GM06990 (cell line): ENCODE measurements at regions not wholly inside any gene's neighbourhood (a gene's known extent, or its start where the extent isn't known, plus 50 kb on each side); places are given as distances from the start of the nearest gene placed in this dataset.
"Not testable (repeated sequence)": the region's sequence is repeated elsewhere in the genome, so short reads cannot be mapped to it uniquely, and the experiment has no call there.

Experiments
- DNase-seq: peaks from one replicate; pipeline ENCODE4 v3.0.0-alpha.2; 2011; ENCODE audit not compliant: insufficient read length; ENCODE audit errors: extremely low read depth
- H3K27me3 ChIP-seq: replicated peaks from 2 replicates; pipeline ENCODE4 v1.6.0; 2011; ENCODE audit warnings: low read length; ENCODE audit not compliant: control insufficient read depth, insufficient read depth
- H3K36me3 ChIP-seq: 2 replicates; pipeline ENCODE4 v1.5.1; 2011; ENCODE audit warnings: low read length; ENCODE audit not compliant: control insufficient read depth, insufficient read depth
- H3K4me3 ChIP-seq: replicated peaks from 2 replicates; pipeline ENCODE4 v1.5.1; 2011; ENCODE audit warnings: low read depth, mild to moderate bottlenecking, control low read depth, low read length
- CTCF ChIP-seq: IDR thresholded peaks from 2 replicates; pipeline ENCODE4 v1.5.1; 2011; ENCODE audit warnings: low read length, control low read depth, mild to moderate bottlenecking, inconsistent platforms; ENCODE audit not compliant: insufficient read depth, poor library complexity, severe bottlenecking

- DNase-seq = no peak
- no peaks in the 10 kb centered on the region for H3K27me3 ChIP-seq
- H3K36me3 ChIP-seq = no peaks in the 10 kb centered on the region
- TF ChIP-seq CTCF = no peak
- H3K4me3 ChIP-seq = no peak overlapping the region
Observed at GRCh38 chr13:48583859-48584311, 51.0 kb upstream of the RCBTB2 start.

- TF ChIP-seq CTCF = no peak
- Histone ChIP-seq H3K36me3 (no peaks in the 10 kb centered on the region), H3K27me3 (no peaks in the 10 kb centered on the region), H3K4me3 (no peak overlapping the region)
- DNase-seq = no peak
Observed at GRCh38 chr13:48585456-48585840, 52.6 kb upstream of the RCBTB2 start.

GRCh38 chr13:48586591-48587103 lies 53.8 kb upstream of the RCBTB2 start:
- no peak for DNase-seq
- Histone ChIP-seq H3K36me3 (no peaks in the 10 kb centered on the region), H3K4me3 (no peak overlapping the region), H3K27me3 (no peaks in the 10 kb centered on the region)
- no peak for TF ChIP-seq CTCF

GRCh38 chr13:48588120-48588519 lies 55.2 kb upstream of the RCBTB2 start:
- no peaks in the 10 kb centered on the region for H3K27me3 ChIP-seq
- no peak for DNase-seq
- H3K4me3 ChIP-seq = no peak overlapping the region
- TF ChIP-seq CTCF = no peak
- no peaks in the 10 kb centered on the region for H3K36me3 ChIP-seq

- Histone ChIP-seq H3K27me3 (no peaks in the 10 kb centered on the region), H3K4me3 (no peak overlapping the region), H3K36me3 (no peaks in the 10 kb centered on the region)
- no peak for DNase-seq
- no peak for TF ChIP-seq CTCF
Observed at GRCh38 chr13:48590141-48590901, 57.4 kb upstream of the RCBTB2 start.

GRCh38 chr13:48591124-48591872 lies 58.4 kb upstream of the RCBTB2 start:
- not testable (repeated sequence) for H3K27me3 ChIP-seq, H3K36me3 ChIP-seq, DNase-seq, H3K4me3 ChIP-seq
